Bronchial epithelial cell (primary cell): ENCODE measurements at regions not wholly inside any gene's neighbourhood (a gene's known extent, or its start where the extent isn't known, plus 50 kb on each side); places are given as distances from the start of the nearest gene placed in this dataset.

Experiments used
- DNase-seq: peaks from one replicate; pipeline ENCODE4 v3.0.0-alpha.2; 2010; ENCODE audit warnings: low read depth
- FAIRE-seq: peaks from 2 replicates; lab custom pipeline; 2011; peaks lifted over from hg19 to GRCh38; lab: Jason Lieb, UNC
- H3K27me3 ChIP-seq: 2 replicates; pipeline ENCODE4 v1.5.1; 2011; ENCODE audit warnings: low read length; ENCODE audit not compliant: control insufficient read depth, insufficient read depth
- H3K36me3 ChIP-seq: 2 replicates; pipeline ENCODE4 v1.5.1; 2011; ENCODE audit warnings: low read length; ENCODE audit not compliant: control insufficient read depth, insufficient read depth
- H3K4me3 ChIP-seq: 2 replicates; pipeline ENCODE4 v1.5.1; 2011; ENCODE audit warnings: mild to moderate bottlenecking, low read depth, low read length, control low read depth
- TF ChIP-seq, protein P1 (sequence below): IDR thresholded peaks from 2 replicates; pipeline ENCODE4 v1.5.1; 2011; ENCODE audit warnings: mild to moderate bottlenecking, moderate library complexity, low read length, control low read depth, inconsistent platforms; ENCODE audit not compliant: insufficient read depth, severe bottlenecking

DNA sequence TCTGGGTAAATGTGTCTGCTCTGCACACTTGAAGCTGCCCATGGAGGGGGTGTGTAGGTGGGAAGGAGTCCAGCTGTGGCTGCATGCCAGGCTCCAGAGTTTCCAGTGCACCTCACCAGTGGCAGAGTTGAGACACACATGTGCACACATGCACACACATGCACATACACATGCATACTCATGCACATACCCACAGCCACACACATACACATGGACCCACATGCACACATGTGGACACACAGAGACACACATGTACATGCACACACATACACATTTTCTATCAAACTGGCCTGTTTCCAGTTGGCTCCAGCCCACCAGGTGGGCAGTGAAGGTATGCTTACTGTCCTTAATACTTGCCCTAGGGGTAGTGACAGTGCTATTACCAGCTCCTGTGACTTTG is 99.7 kb downstream of the RAMP3 start:
- no peak overlapping the region for H3K4me3 ChIP-seq
- no peak for DNase-seq
- H3K36me3 ChIP-seq: no peaks in the 10 kb centered on the region
- TF ChIP-seq, protein P1, sequence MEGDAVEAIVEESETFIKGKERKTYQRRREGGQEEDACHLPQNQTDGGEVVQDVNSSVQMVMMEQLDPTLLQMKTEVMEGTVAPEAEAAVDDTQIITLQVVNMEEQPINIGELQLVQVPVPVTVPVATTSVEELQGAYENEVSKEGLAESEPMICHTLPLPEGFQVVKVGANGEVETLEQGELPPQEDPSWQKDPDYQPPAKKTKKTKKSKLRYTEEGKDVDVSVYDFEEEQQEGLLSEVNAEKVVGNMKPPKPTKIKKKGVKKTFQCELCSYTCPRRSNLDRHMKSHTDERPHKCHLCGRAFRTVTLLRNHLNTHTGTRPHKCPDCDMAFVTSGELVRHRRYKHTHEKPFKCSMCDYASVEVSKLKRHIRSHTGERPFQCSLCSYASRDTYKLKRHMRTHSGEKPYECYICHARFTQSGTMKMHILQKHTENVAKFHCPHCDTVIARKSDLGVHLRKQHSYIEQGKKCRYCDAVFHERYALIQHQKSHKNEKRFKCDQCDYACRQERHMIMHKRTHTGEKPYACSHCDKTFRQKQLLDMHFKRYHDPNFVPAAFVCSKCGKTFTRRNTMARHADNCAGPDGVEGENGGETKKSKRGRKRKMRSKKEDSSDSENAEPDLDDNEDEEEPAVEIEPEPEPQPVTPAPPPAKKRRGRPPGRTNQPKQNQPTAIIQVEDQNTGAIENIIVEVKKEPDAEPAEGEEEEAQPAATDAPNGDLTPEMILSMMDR: no peak
- FAIRE-seq: peak; percentile 88
- peaks cover 5% of the 10 kb centered on the region for H3K27me3 ChIP-seq

DNA sequence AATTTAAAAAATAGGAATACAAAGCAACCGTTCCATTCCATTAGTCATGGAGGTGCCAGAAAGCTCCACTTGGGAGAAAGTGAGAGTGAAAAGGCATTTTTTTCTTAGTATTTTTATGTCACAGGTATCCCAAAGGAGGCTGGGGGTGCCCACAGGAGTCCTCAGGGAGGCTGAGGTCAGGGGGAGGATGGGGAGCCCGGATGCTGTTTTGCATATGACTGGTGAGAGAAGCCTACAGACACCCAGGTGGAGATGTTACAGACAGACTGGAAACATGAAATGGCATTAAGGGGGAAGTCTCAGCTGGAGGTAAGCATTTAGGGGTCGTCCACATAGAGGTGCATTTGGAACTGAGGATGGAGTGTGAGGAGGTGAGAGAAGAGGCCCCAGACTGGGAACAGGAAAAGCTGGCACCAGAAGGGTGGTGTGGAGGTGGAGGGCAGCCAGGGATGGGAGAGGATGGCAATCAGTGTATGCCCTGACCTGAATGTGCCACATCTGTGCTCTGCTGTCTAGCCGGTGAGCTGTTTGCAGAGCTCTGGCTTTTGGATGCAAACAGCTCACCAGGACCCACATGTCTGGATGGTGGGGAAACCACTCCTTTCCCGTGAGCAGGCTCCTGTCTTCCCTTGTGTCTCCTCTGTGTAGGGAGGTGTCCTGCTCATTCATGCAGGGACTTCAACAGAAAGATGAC is 101.1 kb downstream of the RAMP3 start:
- no peaks in the 10 kb centered on the region for H3K36me3 ChIP-seq
- DNase-seq (no peak), FAIRE-seq (no peak)
- TF ChIP-seq, protein P1: no peak
- no peak overlapping the region for H3K4me3 ChIP-seq
- peaks cover 5% of the 10 kb centered on the region for H3K27me3 ChIP-seq

DNA sequence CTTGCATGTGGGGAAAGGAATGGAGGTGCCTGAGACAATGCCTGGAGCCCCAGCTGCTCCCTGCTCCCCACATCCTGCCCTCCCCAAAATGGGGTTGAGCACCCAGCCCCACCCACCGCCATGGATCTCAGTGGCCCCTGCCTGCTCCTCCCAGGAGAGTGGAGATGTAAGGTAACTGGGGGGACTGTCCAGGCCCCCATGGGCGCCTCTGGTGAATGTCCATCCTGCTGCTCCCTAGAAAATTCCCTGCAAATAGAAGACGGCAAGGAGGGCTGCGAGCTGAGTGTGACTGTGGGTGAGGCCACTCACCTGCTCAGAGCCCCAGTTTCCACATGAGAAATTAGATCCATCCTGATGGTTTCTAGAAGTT is 101.6 kb downstream of the RAMP3 start:
- no peaks in the 10 kb centered on the region for H3K36me3 ChIP-seq
- TF ChIP-seq, protein P1: no peak
- peaks cover 5% of the 10 kb centered on the region for H3K27me3 ChIP-seq
- no peak for DNase-seq
- no peak overlapping the region for H3K4me3 ChIP-seq
- FAIRE-seq: no peak

DNA sequence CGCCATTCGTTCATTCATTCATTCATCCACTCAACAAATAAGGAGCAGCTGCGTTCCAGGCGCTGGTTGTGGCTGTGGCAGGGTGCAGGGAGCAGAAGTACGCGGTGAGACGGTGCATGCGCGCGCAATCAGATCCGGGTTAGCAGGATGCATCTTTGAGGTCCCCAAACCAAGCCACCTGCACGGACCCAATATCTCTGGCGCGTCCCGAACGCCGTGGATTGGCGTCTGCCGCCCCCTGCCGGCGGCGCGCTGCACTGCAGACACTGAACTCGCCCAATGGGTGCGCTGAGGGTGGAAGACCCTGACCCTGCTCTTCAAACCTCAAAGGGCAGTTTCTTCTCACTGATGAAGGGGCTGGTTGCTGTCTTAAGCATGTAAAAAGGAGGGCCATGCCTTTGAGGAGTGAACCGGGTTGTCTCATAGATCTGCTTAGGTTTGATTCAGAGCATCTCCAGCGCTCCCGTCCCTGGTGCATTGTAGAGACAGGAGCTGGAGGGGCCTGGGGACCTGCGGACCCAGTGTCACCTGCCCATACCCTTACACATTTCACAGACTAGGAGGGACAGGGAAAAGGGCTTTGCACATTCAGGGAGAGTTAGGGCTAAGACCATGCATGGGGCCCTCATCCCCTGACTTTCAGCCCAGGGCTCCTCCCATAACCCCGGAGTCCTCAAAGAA is 102.5 kb downstream of the RAMP3 start:
- Histone ChIP-seq H3K27me3 (peaks cover 3% of the 10 kb centered on the region), H3K36me3 (no peaks in the 10 kb centered on the region), H3K4me3 (no peak overlapping the region)
- TF ChIP-seq, protein P1: peak; percentile 99
- FAIRE-seq (no peak), DNase-seq (peak; percentile 7)

DNA sequence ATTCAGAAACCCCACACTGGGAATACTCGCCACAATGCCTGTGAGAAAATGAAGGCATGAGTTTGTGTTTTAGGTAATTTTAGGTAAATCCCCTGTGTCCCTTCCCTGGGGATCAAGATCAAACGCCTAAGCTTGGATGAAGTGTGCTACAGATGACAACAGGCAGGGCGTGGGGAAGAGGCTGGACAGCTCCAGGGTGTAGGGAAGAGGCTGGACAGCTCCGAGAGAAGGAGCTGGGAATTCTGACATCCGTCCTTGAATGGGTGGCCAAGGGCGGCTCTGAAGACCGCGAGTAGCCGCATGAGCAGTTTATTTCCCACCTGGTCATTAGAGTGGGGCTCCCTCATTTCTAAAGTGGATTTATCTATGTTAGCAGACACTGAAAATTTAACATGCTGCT is 109.7 kb downstream of the RAMP3 start:
- Histone ChIP-seq H3K4me3 (no peak overlapping the region), H3K36me3 (no peaks in the 10 kb centered on the region), H3K27me3 (no peaks in the 10 kb centered on the region)
- TF ChIP-seq, protein P1: no peak
- DNase-seq: no peak
- FAIRE-seq: no peak

DNA sequence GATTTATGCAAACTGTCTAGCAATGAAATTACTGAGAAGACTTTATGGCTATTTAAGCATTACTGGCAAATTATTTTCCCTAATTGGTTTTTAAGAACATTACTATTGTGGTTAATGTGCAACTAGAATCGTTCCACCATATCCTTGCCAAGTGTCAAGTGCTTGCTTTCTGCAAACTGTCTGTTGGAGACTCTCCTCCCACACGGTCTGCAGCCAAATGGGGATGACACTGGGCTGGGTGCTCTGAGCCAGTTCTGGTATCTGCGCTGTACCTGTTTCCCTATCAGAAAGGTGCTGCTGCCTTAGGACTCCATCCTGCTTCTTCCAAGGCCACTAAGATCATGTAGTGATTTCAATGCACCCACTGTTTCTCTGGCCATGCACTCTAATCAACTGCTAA is 110.4 kb downstream of the RAMP3 start:
- Histone ChIP-seq H3K36me3 (no peaks in the 10 kb centered on the region), H3K4me3 (no peak overlapping the region), H3K27me3 (no peaks in the 10 kb centered on the region)
- TF ChIP-seq, protein P1: no peak
- FAIRE-seq (no peak), DNase-seq (no peak)
